ENCODE measurements at regions not wholly inside any gene's neighbourhood (a gene's known extent, or its start where the extent isn't known, plus 50 kb on each side); places are given as distances from the start of the nearest gene placed in this dataset.
"Not testable (repeated sequence)": the region's sequence is repeated elsewhere in the genome, so short reads cannot be mapped to it uniquely, and the experiment has no call there.

DNA sequence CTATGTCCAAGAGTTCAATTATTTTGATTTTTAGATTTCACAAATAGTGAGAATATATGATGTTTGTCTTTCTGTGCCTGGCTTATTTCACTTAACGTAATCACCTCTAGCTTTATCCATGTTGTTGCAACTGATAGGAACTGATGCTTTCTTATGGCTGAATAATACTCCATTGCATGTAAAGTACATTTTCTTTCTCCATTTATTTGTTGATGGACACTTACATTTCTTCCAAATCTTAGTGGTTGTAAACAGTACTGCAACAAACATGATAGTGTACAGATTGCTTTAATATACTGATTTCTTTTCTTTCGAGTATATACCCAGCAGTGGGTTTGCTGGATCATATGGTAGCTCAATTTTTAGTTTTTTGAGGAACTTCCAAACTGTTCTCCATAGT is 600.6 kb upstream of the SEMA6D start:
- Histone ChIP-seq H3K36me3 (replicated peaks in 1 of 2) (no peaks in the 10 kb centered on the region), H3K9me3 (replicated peaks in 1 of 3) (no peaks in the 10 kb centered on the region), H3K4me1 (replicated peaks in 1 of 2) (no peaks in the 10 kb centered on the region), H3K4me3 (no peak overlapping the region), H3K27me3 (no peaks in the 10 kb centered on the region), H3K27ac (no peak overlapping the region)
- no peak for DNase-seq
- WGBS, 4 donors: 83 to 88% (median 85%) methylated on average over 2 of the region's 2 CpGs
- TF ChIP-seq POLR2A (IDR thresholded peaks at IDR 0.05): no peak
- TF ChIP-seq, protein P1, sequence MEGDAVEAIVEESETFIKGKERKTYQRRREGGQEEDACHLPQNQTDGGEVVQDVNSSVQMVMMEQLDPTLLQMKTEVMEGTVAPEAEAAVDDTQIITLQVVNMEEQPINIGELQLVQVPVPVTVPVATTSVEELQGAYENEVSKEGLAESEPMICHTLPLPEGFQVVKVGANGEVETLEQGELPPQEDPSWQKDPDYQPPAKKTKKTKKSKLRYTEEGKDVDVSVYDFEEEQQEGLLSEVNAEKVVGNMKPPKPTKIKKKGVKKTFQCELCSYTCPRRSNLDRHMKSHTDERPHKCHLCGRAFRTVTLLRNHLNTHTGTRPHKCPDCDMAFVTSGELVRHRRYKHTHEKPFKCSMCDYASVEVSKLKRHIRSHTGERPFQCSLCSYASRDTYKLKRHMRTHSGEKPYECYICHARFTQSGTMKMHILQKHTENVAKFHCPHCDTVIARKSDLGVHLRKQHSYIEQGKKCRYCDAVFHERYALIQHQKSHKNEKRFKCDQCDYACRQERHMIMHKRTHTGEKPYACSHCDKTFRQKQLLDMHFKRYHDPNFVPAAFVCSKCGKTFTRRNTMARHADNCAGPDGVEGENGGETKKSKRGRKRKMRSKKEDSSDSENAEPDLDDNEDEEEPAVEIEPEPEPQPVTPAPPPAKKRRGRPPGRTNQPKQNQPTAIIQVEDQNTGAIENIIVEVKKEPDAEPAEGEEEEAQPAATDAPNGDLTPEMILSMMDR (IDR thresholded peaks at IDR 0.05): no peak
- intact Hi-C loops (cut with DNase I): no loop called here

DNA sequence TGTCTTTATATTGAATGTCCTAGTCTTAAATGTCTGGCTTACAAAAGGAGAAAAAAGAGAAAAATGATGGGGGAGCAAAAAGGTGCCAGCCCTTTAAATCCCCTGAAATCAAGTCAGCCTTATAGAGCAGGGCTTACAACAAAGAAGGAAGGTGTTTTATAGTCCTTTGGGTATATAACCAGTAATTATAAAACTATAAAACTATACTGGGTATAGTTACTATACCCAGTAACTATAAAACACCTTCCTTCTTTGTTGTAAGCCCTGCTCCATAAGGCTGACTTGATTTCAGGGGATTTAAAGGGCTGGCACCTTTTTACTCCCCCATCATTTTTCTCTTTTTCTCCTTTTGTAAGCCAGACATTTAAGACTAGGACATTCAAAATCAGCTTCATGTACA is 598.0 kb upstream of the SEMA6D start:
- no peaks in the 10 kb centered on the region for H3K9me3 ChIP-seq (replicated peaks in 1 of 3)
- no peak overlapping the region for H3K4me3 ChIP-seq
- TF ChIP-seq, protein P1 (IDR thresholded peaks at IDR 0.05): no peak
- no peak for TF ChIP-seq POLR2A (IDR thresholded peaks at IDR 0.05)
- DNase-seq: no peak
- no peaks in the 10 kb centered on the region for H3K27me3 ChIP-seq
- no peaks in the 10 kb centered on the region for H3K4me1 ChIP-seq (replicated peaks in 1 of 2)
- no peak overlapping the region for H3K27ac ChIP-seq
- no peaks in the 10 kb centered on the region for H3K36me3 ChIP-seq (replicated peaks in 1 of 2)
- intact Hi-C loops (cut with DNase I): no loop called here

DNA sequence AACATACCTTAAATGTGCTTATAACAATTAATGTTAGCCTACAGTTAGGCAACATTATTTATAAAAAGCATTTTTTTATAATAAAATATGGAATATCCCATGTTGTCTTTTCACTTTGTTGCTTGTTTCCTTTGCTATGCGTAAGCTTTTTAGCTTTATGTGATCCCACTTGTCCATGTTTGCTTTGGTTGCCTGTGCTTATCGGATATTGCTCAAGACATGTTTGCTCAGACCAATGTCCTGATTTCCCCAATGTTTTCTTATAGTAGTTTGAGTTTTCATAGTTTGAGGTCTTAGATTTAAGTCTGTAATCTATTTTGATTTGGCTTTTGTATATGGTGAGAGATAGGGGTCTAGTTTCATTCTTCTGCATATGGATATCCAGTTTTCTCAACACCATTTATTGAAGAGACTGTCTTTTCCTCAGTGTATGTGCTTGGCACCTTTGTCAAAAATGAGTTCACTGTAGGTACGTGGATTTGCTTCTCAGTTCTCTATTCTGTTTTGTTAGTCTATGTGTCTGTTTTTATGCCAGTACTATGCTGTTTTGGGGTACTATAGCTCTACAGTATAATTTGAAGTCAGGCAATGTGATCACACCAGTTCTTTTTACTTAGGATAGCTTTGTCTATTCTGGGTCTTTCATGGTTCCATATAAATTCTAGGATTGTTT is 592.7 kb upstream of the SEMA6D start:
- Histone ChIP-seq H3K4me1 (replicated peaks in 1 of 2) (no peaks in the 10 kb centered on the region), H3K27ac (no peak overlapping the region), H3K27me3 (no peaks in the 10 kb centered on the region), H3K36me3 (replicated peaks in 1 of 2) (no peaks in the 10 kb centered on the region), H3K4me3 (no peak overlapping the region), H3K9me3 (replicated peaks in 1 of 3) (no peaks in the 10 kb centered on the region)
- DNase-seq: no peak
- no peak for TF ChIP-seq POLR2A (IDR thresholded peaks at IDR 0.05)
- TF ChIP-seq, protein P1 (IDR thresholded peaks at IDR 0.05): no peak
- WGBS, 4 donors: 75 to 85% (median 82%) methylated on average over 3 of the region's 3 CpGs
- intact Hi-C loops (cut with DNase I): no loop called here

DNA sequence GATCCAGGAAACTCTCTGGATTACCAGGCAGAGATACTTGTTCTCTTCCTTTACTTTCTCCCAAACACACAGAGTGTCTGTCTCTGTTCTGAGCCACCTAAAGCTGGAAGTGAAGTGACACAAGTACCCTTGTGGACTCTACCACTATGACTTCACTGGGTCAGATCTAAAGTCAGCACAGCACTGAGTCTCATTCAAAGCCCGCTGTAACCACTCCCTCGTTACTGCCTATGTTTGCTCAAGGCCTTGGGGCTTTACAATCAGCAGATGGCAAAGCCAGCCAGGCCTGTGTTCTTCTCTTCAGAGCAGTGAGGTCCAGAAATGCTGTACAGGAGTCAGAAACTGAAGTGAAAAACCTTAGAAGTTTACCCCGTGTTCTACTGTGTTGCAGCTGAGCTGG is 588.3 kb upstream of the SEMA6D start:
- Histone ChIP-seq H3K27me3 (no peaks in the 10 kb centered on the region), H3K36me3 (replicated peaks in 1 of 2) (no peaks in the 10 kb centered on the region), H3K4me1 (replicated peaks in 1 of 2) (no peaks in the 10 kb centered on the region), H3K27ac (no peak overlapping the region), H3K9me3 (replicated peaks in 1 of 3) (no peaks in the 10 kb centered on the region), H3K4me3 (no peak overlapping the region)
- intact Hi-C loops (cut with DNase I): no loop called here
- TF ChIP-seq POLR2A (IDR thresholded peaks at IDR 0.05): no peak
- TF ChIP-seq, protein P1 (IDR thresholded peaks at IDR 0.05): no peak
- DNase-seq: no peak
- WGBS, 4 donors: 80 to 93% (median 82%) methylated on average over 3 of the region's 3 CpGs

DNA sequence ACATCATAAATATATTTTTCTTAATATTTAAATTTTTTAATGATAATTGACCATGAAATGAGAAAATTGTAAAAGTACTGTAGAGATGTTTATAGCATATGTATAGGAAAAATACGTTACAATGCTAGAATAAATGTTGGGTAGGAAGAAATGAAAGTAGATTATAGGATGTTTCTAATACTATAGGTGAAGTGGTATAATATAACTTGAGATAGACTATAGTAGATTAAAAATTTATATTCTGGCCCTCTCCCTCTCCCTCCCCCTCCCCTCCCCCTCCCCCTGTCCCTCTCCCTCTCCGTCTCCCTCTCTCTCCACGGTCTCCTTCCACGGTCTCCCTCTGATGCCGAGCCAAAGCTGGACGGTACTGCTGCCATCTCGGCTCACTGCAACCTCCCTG is 585.9 kb upstream of the SEMA6D start:
- H3K9me3 ChIP-seq (replicated peaks in 1 of 3); H3K36me3 ChIP-seq (replicated peaks in 1 of 2); H3K4me3 ChIP-seq; H3K27ac ChIP-seq; DNase-seq; H3K27me3 ChIP-seq; intact Hi-C loops (cut with DNase I); H3K4me1 ChIP-seq (replicated peaks in 1 of 2): not testable (repeated sequence)
- 85 to 97% (median 91%) methylated on average over 1 to 7 of the region's 7 CpGs for WGBS, 4 donors

Data from adrenal gland (tissue), 9 donors.